Smooth muscle cell of the brain vasculature (primary cell): ENCODE measurements at regions not wholly inside any gene's neighbourhood (a gene's known extent, or its start where the extent isn't known, plus 50 kb on each side); places are given as distances from the start of the nearest gene placed in this dataset.

ENCODE experiments used
- DNase-seq: peaks from one replicate; pipeline ENCODE4 v3.0.0-alpha.2; 2012; ENCODE audit warnings: low read depth, low spot score

- DNase-seq = no peak
These were observed 155.2 kb downstream of the BCL11B start for GRCh38 chr14:99116741-99117295.

- no peak for DNase-seq
These were observed 154.3 kb downstream of the BCL11B start for GRCh38 chr14:99117671-99118045.

GRCh38 chr14:99118046-99118721, 153.8 kb downstream of the BCL11B start:
- no peak for DNase-seq

GRCh38 chr14:99118946-99119345, 153.1 kb downstream of the BCL11B start:
- DNase-seq = no peak
